ENCODE measurements at regions not wholly inside any gene's neighbourhood (a gene's known extent, or its start where the extent isn't known, plus 50 kb on each side); places are given as distances from the start of the nearest gene placed in this dataset.
"Not testable (repeated sequence)": the region's sequence is repeated elsewhere in the genome, so short reads cannot be mapped to it uniquely, and the experiment has no call there.

GRCh38 chr2:142557391-142557790 is 320.1 kb upstream of the KYNU start:
- Histone ChIP-seq H3K27ac (no peak overlapping the region), H3K4me3 (ENCODE audit: low read depth, low read length) (no peak overlapping the region), H3K36me3 (replicated peaks) (no peaks in the 10 kb centered on the region), H3K27me3 (replicated peaks) (no peaks in the 10 kb centered on the region)
- in situ Hi-C loops (cut with HindIII; ENCODE audit: low pct_ligation_motif_present, low sequenced_read_pairs) = no loop called here
- no peak for TF ChIP-seq CTCF (IDR thresholded peaks at IDR 0.05; ENCODE audit: low read depth, low read length, missing control alignments)
- peak; percentile 46 for DNase-seq

- in situ Hi-C loops (cut with HindIII; ENCODE audit: low pct_ligation_motif_present, low sequenced_read_pairs); DNase-seq; H3K27me3 ChIP-seq (replicated peaks); H3K27ac ChIP-seq; H3K4me3 ChIP-seq (ENCODE audit: low read depth, low read length); H3K36me3 ChIP-seq (replicated peaks): not testable (repeated sequence)
These were observed 331.5 kb upstream of the KYNU start for GRCh38 chr2:142545999-142546398.

- H3K36me3 ChIP-seq (replicated peaks) = no peaks in the 10 kb centered on the region
- H3K4me3 ChIP-seq (ENCODE audit: low read depth, low read length) = no peak overlapping the region
- no peaks in the 10 kb centered on the region for H3K27me3 ChIP-seq (replicated peaks)
- no peak for DNase-seq
- in situ Hi-C loops (cut with HindIII; ENCODE audit: low pct_ligation_motif_present, low sequenced_read_pairs) = no loop called here
- TF ChIP-seq CTCF (IDR thresholded peaks at IDR 0.05; ENCODE audit: low read depth, low read length, missing control alignments) = no peak
- H3K27ac ChIP-seq = no peak overlapping the region
These were observed 332.4 kb upstream of the KYNU start for GRCh38 chr2:142545036-142545435.

- in situ Hi-C loops (cut with HindIII; ENCODE audit: low pct_ligation_motif_present, low sequenced_read_pairs) = no loop called here
- Histone ChIP-seq H3K4me3 (ENCODE audit: low read depth, low read length) (no peak overlapping the region), H3K27me3 (replicated peaks) (no peaks in the 10 kb centered on the region), H3K36me3 (replicated peaks) (no peaks in the 10 kb centered on the region), H3K27ac (no peak overlapping the region)
- no peak for TF ChIP-seq CTCF (IDR thresholded peaks at IDR 0.05; ENCODE audit: low read depth, low read length, missing control alignments)
- DNase-seq = no peak
These were observed 333.3 kb upstream of the KYNU start for GRCh38 chr2:142544173-142544572.

- in situ Hi-C loops (cut with HindIII; ENCODE audit: low pct_ligation_motif_present, low sequenced_read_pairs) = no loop called here
- no peak overlapping the region for H3K4me3 ChIP-seq (ENCODE audit: low read depth, low read length)
- H3K27ac ChIP-seq = no peak overlapping the region
- H3K27me3 ChIP-seq (replicated peaks) = no peaks in the 10 kb centered on the region
- no peak for TF ChIP-seq CTCF (IDR thresholded peaks at IDR 0.05; ENCODE audit: low read depth, low read length, missing control alignments)
- H3K36me3 ChIP-seq (replicated peaks) = no peaks in the 10 kb centered on the region
- DNase-seq = no peak
These were observed 335.0 kb upstream of the KYNU start for GRCh38 chr2:142542431-142542910.

- no peak for DNase-seq
- no peak overlapping the region for H3K27ac ChIP-seq
These were observed 340.5 kb upstream of the KYNU start for GRCh38 chr2:142536966-142537365.

More at GRCh38 chr2:142536966-142537365, 340.5 kb upstream of the KYNU start:
- in situ Hi-C loops (cut with HindIII; ENCODE audit: low pct_ligation_motif_present, low sequenced_read_pairs) = no loop called here
- no peak for TF ChIP-seq CTCF (IDR thresholded peaks at IDR 0.05; ENCODE audit: low read depth, low read length, missing control alignments)
- Histone ChIP-seq H3K4me3 (ENCODE audit: low read depth, low read length) (no peak overlapping the region), H3K27me3 (replicated peaks) (no peaks in the 10 kb centered on the region), H3K36me3 (replicated peaks) (no peaks in the 10 kb centered on the region)
